HepG2 (cell line): ENCODE measurements at regions not wholly inside any gene's neighbourhood (a gene's known extent, or its start where the extent isn't known, plus 50 kb on each side); places are given as distances from the start of the nearest gene placed in this dataset.

Experiments
- AHR ChIP-seq: IDR thresholded peaks from 2 replicates; pipeline ENCODE4 v1.6.1; 2018; ENCODE audit warnings: missing genetic modification reagents, missing compliant biosample characterization
- ATAD3A ChIP-seq: sonication (generic); formaldehyde crosslinking; IDR thresholded peaks from 2 replicates; pipeline ENCODE4 v1.4.0; 2020; ENCODE audit warnings: missing genetic modification reagents
- BCL6 ChIP-seq: IDR thresholded peaks from 2 replicates; pipeline ENCODE4 v1.6.1; 2016; ENCODE audit warnings: missing genetic modification reagents, missing compliant biosample characterization
- ELF3 ChIP-seq: IDR thresholded peaks from 2 replicates; pipeline ENCODE4 v1.6.1; 2016; ENCODE audit warnings: missing genetic modification reagents, missing compliant biosample characterization
- GATAD2A ChIP-seq: IDR thresholded peaks from 2 replicates; pipeline ENCODE4 v1.6.1; 2016
- IKZF5 ChIP-seq: IDR thresholded peaks from 2 replicates; pipeline ENCODE4 v1.6.1; 2018; ENCODE audit warnings: missing genetic modification reagents, mild to moderate bottlenecking, missing compliant biosample characterization
- KLF16 ChIP-seq, 2 experiments: sonication (generic) in 1 of 2; formaldehyde crosslinking in 1 of 2; IDR thresholded peaks; 2 replicates each; pipeline versions ENCODE4 v1.6.1 to v1.8.0; 2016 to 2023; ENCODE audit warnings: missing genetic modification reagents in 2 of 2, missing compliant biosample characterization in 1 of 2
- MYC ChIP-seq: sonication (generic); formaldehyde crosslinking; IDR thresholded peaks from 2 replicates; pipeline ENCODE4 v1.9.0; 2021; ENCODE audit warnings: missing genetic modification reagents, borderline replicate concordance
- RNF2 ChIP-seq: fragments of 450-650 bp; conservative IDR thresholded peaks from 2 replicates; pipeline ENCODE4 v1.6.1; 2016; ENCODE audit warnings: low read depth
- SALL1 ChIP-seq: sonication (generic); formaldehyde crosslinking; IDR thresholded peaks from 2 replicates; pipeline ENCODE4 v1.8.0; 2022; ENCODE audit warnings: mild to moderate bottlenecking, missing genetic modification reagents
- SIN3A ChIP-seq: IDR thresholded peaks from 2 replicates; pipeline ENCODE4 v1.6.1; 2011; ENCODE audit warnings: low read depth, mild to moderate bottlenecking, control low read depth, low read length, borderline replicate concordance
- TAF1 ChIP-seq: sonication (generic); formaldehyde crosslinking; IDR thresholded peaks from 2 replicates; pipeline ENCODE4 v1.4.0; 2020; ENCODE audit warnings: missing genetic modification reagents
- TFE3 ChIP-seq: IDR thresholded peaks from 2 replicates; pipeline ENCODE4 v1.6.1; 2016
- ZBTB20 ChIP-seq: sonication (generic); formaldehyde crosslinking; IDR thresholded peaks from 2 replicates; pipeline ENCODE4 v1.8.1; 2023; ENCODE audit warnings: missing genetic modification reagents, low read depth, mild to moderate bottlenecking, borderline replicate concordance
- ZBTB3 ChIP-seq: sonication (generic); formaldehyde crosslinking; IDR thresholded peaks from 2 replicates; pipeline ENCODE4 v1.4.0; 2020; ENCODE audit warnings: low read depth, mild to moderate bottlenecking, moderate library complexity, missing genetic modification reagents, borderline replicate concordance
- ZMYM3 ChIP-seq: sonication (generic); formaldehyde crosslinking; IDR thresholded peaks from 2 replicates; pipeline ENCODE4 v1.5.1; 2020; ENCODE audit warnings: mild to moderate bottlenecking, missing genetic modification reagents
- ZNF256 ChIP-seq: sonication (generic); formaldehyde crosslinking; conservative IDR thresholded peaks from 2 replicates; pipeline ENCODE4 v1.4.0; 2020; ENCODE audit warnings: missing genetic modification reagents
- ZNF331 ChIP-seq: sonication (generic); formaldehyde crosslinking; IDR thresholded peaks from 2 replicates; pipeline ENCODE4 v1.4.0; 2020; ENCODE audit warnings: missing genetic modification reagents
- ZNF512B ChIP-seq: sonication (generic); formaldehyde crosslinking; IDR thresholded peaks from 2 replicates; pipeline ENCODE4 v1.5.1; 2020; ENCODE audit warnings: missing genetic modification reagents, mild to moderate bottlenecking, borderline replicate concordance
- ZNF615 ChIP-seq: sonication (generic); formaldehyde crosslinking; IDR thresholded peaks from 2 replicates; pipeline ENCODE4 v1.5.0; 2020; ENCODE audit warnings: mild to moderate bottlenecking, missing genetic modification reagents, borderline replicate concordance
- ZNF740 ChIP-seq: sonication (generic); formaldehyde crosslinking; IDR thresholded peaks from 2 replicates; pipeline ENCODE4 v1.4.0; 2020; ENCODE audit warnings: missing genetic modification reagents
- ZNF746 ChIP-seq: sonication (generic); formaldehyde crosslinking; IDR thresholded peaks from 2 replicates; pipeline ENCODE4 v1.8.0; 2022; ENCODE audit warnings: mild to moderate bottlenecking, missing genetic modification reagents
- ZSCAN20 ChIP-seq: sonication (generic); formaldehyde crosslinking; IDR thresholded peaks from 2 replicates; pipeline ENCODE4 v1.4.0; 2020; ENCODE audit warnings: missing genetic modification reagents, mild to moderate bottlenecking, borderline replicate concordance

- TF ChIP-seq IKZF5 (peak; percentile 63), ZMYM3 (CRISPR knock-in tag) (peak; percentile 70), KLF16 (CRISPR knock-in tag; IDR thresholded peaks at IDR 0.05) (peak in 1 of 2 experiments; percentile 66; a peak in 1 of 4 replicates), ZNF512B (no peak), AHR (no peak), ZNF615 (0 out of 2 replicates have a peak, but pooled peaks have one; percentile 63), ATAD3A (CRISPR knock-in tag) (no peak), RNF2 (peak; percentile 75; the same call in 1 of the 2 replicates), ZSCAN20 (CRISPR knock-in tag) (0 out of 2 replicates have a peak, but pooled peaks have one; percentile 37), ELF3 (CRISPR knock-in tag) (peak; percentile 54), ZNF746 (peak; percentile 99), ZNF331 (peak; percentile 78; the same call in 1 of the 2 replicates), BCL6 (CRISPR knock-in tag) (peak; percentile 21; the same call in 1 of the 2 replicates), ZBTB3 (CRISPR knock-in tag) (no peak), SIN3A (0 out of 2 replicates have a peak, but pooled peaks have one; percentile 25), TAF1 (CRISPR knock-in tag) (0 out of 2 replicates have a peak, but pooled peaks have one; percentile 4), TFE3 (CRISPR knock-in tag) (peak; percentile 17; the same call in 1 of the 2 replicates), ZBTB20 (0 out of 2 replicates have a peak, but pooled peaks have one; percentile 1), SALL1 (CRISPR knock-in tag) (peak; percentile 66), ZNF740 (peak; percentile 82), GATAD2A (CRISPR knock-in tag) (peak; percentile 85), MYC (CRISPR knock-in tag) (peak; percentile 61; the same call in 1 of the 2 replicates), ZNF256 (CRISPR knock-in tag) (0 out of 2 replicates have a peak, but pooled peaks have one; percentile 17)
Observed at GRCh38 chr6:28758046-28758817, 165.6 kb downstream of the TRIM27 start (continued).
